Lower lobe of right lung (tissue), 2 donors: ENCODE measurements at regions not wholly inside any gene's neighbourhood (a gene's known extent, or its start where the extent isn't known, plus 50 kb on each side); places are given as distances from the start of the nearest gene placed in this dataset.

Experiments used
- ATAC-seq, 2 donors: fragments of 200-7000 bp; cut with Tn5 transposase; one replicate each; pipeline ENCODE4 v1.9.1; 2020 to 2022; ENCODE audit warnings: mild to moderate bottlenecking in 2 of 2, moderate library complexity in 2 of 2
- DNase-seq: peaks from one replicate; pipeline ENCODE4 v3.0.0-alpha.2; 2020
- H3K27ac ChIP-seq: fragments of 200-600 bp; one replicate; pipeline ENCODE4 v1.8.0; 2022
- H3K27me3 ChIP-seq: fragments of 200-600 bp; one replicate; pipeline ENCODE4 v1.8.0; 2022; ENCODE audit warnings: low read depth
- H3K36me3 ChIP-seq: fragments of 200-600 bp; one replicate; pipeline ENCODE4 v1.8.0; 2022; ENCODE audit warnings: mild to moderate bottlenecking
- H3K4me1 ChIP-seq: fragments of 200-600 bp; one replicate; pipeline ENCODE4 v1.8.0; 2022
- H3K4me3 ChIP-seq: fragments of 200-600 bp; one replicate; pipeline ENCODE4 v1.8.0; 2022; ENCODE audit warnings: mild to moderate bottlenecking
- H3K9me3 ChIP-seq: fragments of 200-600 bp; one replicate; pipeline ENCODE4 v1.8.0; 2022
- CTCF ChIP-seq: fragments of 200-600 bp; IDR thresholded peaks from one replicate; pipeline ENCODE4 v1.8.0; 2022; ENCODE audit warnings: antibody characterized with exemption, mild to moderate bottlenecking
- intact Hi-C: fragments of 100-400 bp; cut with DNase I; formaldehyde crosslinking; loops from one replicate; pipeline ENCODE4 v1.11.0; 2022
- donor health status: DM: no; HTN: yes; CAD: no; lungs with severe emphysema.

- no peak overlapping the region for H3K27ac ChIP-seq
- no peaks in the 10 kb centered on the region for H3K27me3 ChIP-seq
- TF ChIP-seq CTCF = no peak
- no peak overlapping the region for H3K4me3 ChIP-seq
- ATAC-seq (no peak), DNase-seq (no peak)
- H3K9me3 ChIP-seq = peaks cover 4% of the 10 kb centered on the region
- H3K36me3 ChIP-seq = no peaks in the 10 kb centered on the region
- H3K4me1 ChIP-seq = no peaks in the 10 kb centered on the region
- intact Hi-C loops = no loop called here
Measured at GRCh38 chr3:95254758-95255157, 1191.9 kb downstream of the NSUN3 start.

GRCh38 chr3:95265129-95265528 lies 1202.3 kb downstream of the NSUN3 start:
- intact Hi-C loops = no loop called here
- TF ChIP-seq CTCF = no peak
- no peaks in the 10 kb centered on the region for H3K36me3 ChIP-seq
- H3K4me3 ChIP-seq = no peak overlapping the region
- no peaks in the 10 kb centered on the region for H3K4me1 ChIP-seq
- no peak overlapping the region for H3K27ac ChIP-seq
- no peaks in the 10 kb centered on the region for H3K9me3 ChIP-seq
- ATAC-seq (no peak), DNase-seq (no peak)
- H3K27me3 ChIP-seq = no peaks in the 10 kb centered on the region

GRCh38 chr3:95271395-95271794 lies 1208.5 kb downstream of the NSUN3 start:
- TF ChIP-seq CTCF = no peak
- DNase-seq = no peak
- no peak overlapping the region for H3K27ac ChIP-seq
- H3K4me3 ChIP-seq = no peak overlapping the region
- H3K36me3 ChIP-seq = no peaks in the 10 kb centered on the region
- no peaks in the 10 kb centered on the region for H3K27me3 ChIP-seq
- ATAC-seq = no peak
- H3K4me1 ChIP-seq = no peaks in the 10 kb centered on the region
- intact Hi-C loops = no loop called here
- H3K9me3 ChIP-seq = no peaks in the 10 kb centered on the region

GRCh38 chr3:95272166-95272565 lies 1209.3 kb downstream of the NSUN3 start:
- DNase-seq = no peak
- intact Hi-C loops = no loop called here

GRCh38 chr3:95272781-95273180 lies 1209.9 kb downstream of the NSUN3 start:
- Histone ChIP-seq H3K4me3 (no peak overlapping the region), H3K27ac (no peak overlapping the region), H3K27me3 (no peaks in the 10 kb centered on the region), H3K36me3 (no peaks in the 10 kb centered on the region), H3K9me3 (no peaks in the 10 kb centered on the region), H3K4me1 (no peaks in the 10 kb centered on the region)
- DNase-seq (no peak), ATAC-seq (no peak)
- intact Hi-C loops = no loop called here
- TF ChIP-seq CTCF = no peak

More at GRCh38 chr3:95272166-95272565, 1209.3 kb downstream of the NSUN3 start:
- ATAC-seq = no peak
- no peaks in the 10 kb centered on the region for H3K27me3 ChIP-seq
- H3K36me3 ChIP-seq = no peaks in the 10 kb centered on the region
- no peak overlapping the region for H3K27ac ChIP-seq
- H3K4me3 ChIP-seq = no peak overlapping the region
- no peak for TF ChIP-seq CTCF
- no peaks in the 10 kb centered on the region for H3K4me1 ChIP-seq
- no peaks in the 10 kb centered on the region for H3K9me3 ChIP-seq

GRCh38 chr3:95277613-95278012 lies 1214.8 kb downstream of the NSUN3 start:
- Histone ChIP-seq H3K36me3 (no peaks in the 10 kb centered on the region), H3K27ac (no peak overlapping the region), H3K4me1 (no peaks in the 10 kb centered on the region), H3K9me3 (no peaks in the 10 kb centered on the region), H3K27me3 (no peaks in the 10 kb centered on the region), H3K4me3 (no peak overlapping the region)
- intact Hi-C loops = no loop called here
- ATAC-seq = no peak
- TF ChIP-seq CTCF = no peak
- DNase-seq = no peak
